H1 (cell line): ENCODE measurements at regions not wholly inside any gene's neighbourhood (a gene's known extent, or its start where the extent isn't known, plus 50 kb on each side); places are given as distances from the start of the nearest gene placed in this dataset.

Experiments
- CTCF ChIA-PET: fragments of 300-600 bp; sonication (Branson Sonifier 250); formaldehyde crosslinking; loops from one replicate; lab custom pipeline; 2021; ENCODE audit not compliant: partially characterized antibody; lab: Charles Lee
- POLR2A ChIA-PET: fragments of 300-600 bp; sonication (Branson Sonifier 250); formaldehyde crosslinking; loops from one replicate; lab custom pipeline; 2021; ENCODE audit warnings: inconsistent platforms; ENCODE audit not compliant: partially characterized antibody; lab: Charles Lee
- DNase-seq, 2 experiments: peaks; one replicate each; pipeline versions ENCODE4 v3.0.0 to v3.0.0-alpha.2; 2010 to 2022; ENCODE audit warnings: low spot score in 2 of 2, low read depth in 1 of 2, mixed read lengths in 1 of 2
- FAIRE-seq: peaks from 2 replicates; lab custom pipeline; 2011; peaks lifted over from hg19 to GRCh38; lab: Jason Lieb, UNC
- H2AFZ ChIP-seq: 2 replicates; pipeline ENCODE4 v1.8.1; 2012; ENCODE audit warnings: low read length, inconsistent platforms
- H2AK5ac ChIP-seq: 2 replicates; pipeline ENCODE4 v1.6.1; 2013; ENCODE audit warnings: low read depth, low read length
- H2BK120ac ChIP-seq: replicated peaks from 2 replicates; pipeline ENCODE3; 2013; ENCODE audit warnings: low read depth, low read length, inconsistent platforms
- H2BK12ac ChIP-seq: 2 replicates; pipeline ENCODE4 v1.6.1; 2013; ENCODE audit warnings: low read depth, low read length
- H2BK15ac ChIP-seq: 2 replicates; pipeline ENCODE4 v1.6.1; 2013; ENCODE audit warnings: low read length
- H2BK20ac ChIP-seq: 2 replicates; pipeline ENCODE4 v1.6.1; 2013; ENCODE audit warnings: low read length
- H2BK5ac ChIP-seq: 2 replicates; pipeline ENCODE4 v1.6.1; 2013; ENCODE audit warnings: low read depth, low read length
- H3K14ac ChIP-seq: 2 replicates; pipeline ENCODE4 v1.6.1; 2013; ENCODE audit warnings: inconsistent platforms; ENCODE audit not compliant: insufficient read length
- H3K18ac ChIP-seq: 2 replicates; pipeline ENCODE4 v1.6.1; 2013; ENCODE audit warnings: low read length; ENCODE audit errors: extremely low read depth
- H3K23ac ChIP-seq: 2 replicates; pipeline ENCODE4 v1.6.1; 2013; ENCODE audit warnings: inconsistent platforms; ENCODE audit not compliant: insufficient read length
- H3K23me2 ChIP-seq: 2 replicates; pipeline ENCODE4 v1.6.1; 2013; ENCODE audit warnings: low read depth, low read length
- H3K27ac ChIP-seq: 2 replicates; pipeline ENCODE4 v1.6.1; 2011; ENCODE audit warnings: low read depth, low read length, inconsistent platforms
- H3K27me3 ChIP-seq, 4 experiments: replicated peaks in 1 of 4; 1 replicate in 1 of 4; 2 replicates in 3 of 4; pipeline versions ENCODE4 v1.6.1 to v1.8.1; 2011 to 2013; ENCODE audit warnings: low read length in 3 of 4, mild to moderate bottlenecking in 3 of 4, inconsistent platforms in 2 of 4, mixed read lengths in 2 of 4, moderate library complexity in 1 of 4; ENCODE audit not compliant: control insufficient read depth in 3 of 4, insufficient read depth in 3 of 4; ENCODE audit errors: extremely low read depth in 1 of 4
- H3K36me3 ChIP-seq, 4 experiments: 2 replicates each; pipeline versions ENCODE4 v1.6.1 to v1.8.1; 2011 to 2013; ENCODE audit warnings: mild to moderate bottlenecking in 4 of 4, low read length in 3 of 4, moderate library complexity in 2 of 4, control low read depth in 1 of 4, inconsistent platforms in 1 of 4; ENCODE audit not compliant: insufficient read depth in 4 of 4, control insufficient read depth in 2 of 4
- H3K4ac ChIP-seq: replicated peaks from 2 replicates; pipeline ENCODE3; 2013; ENCODE audit warnings: low read length, low read depth, mixed read lengths, inconsistent platforms; ENCODE audit not compliant: insufficient read length
- H3K4me1 ChIP-seq, 4 experiments: replicated peaks in 1 of 4; 1 replicate in 1 of 4; 2 replicates in 3 of 4; pipeline versions ENCODE4 v1.6.1 to v1.8.1; 2011 to 2013; ENCODE audit warnings: low read length in 3 of 4, inconsistent platforms in 2 of 4, mixed read lengths in 1 of 4; ENCODE audit not compliant: insufficient read depth in 4 of 4, control insufficient read depth in 3 of 4
- H3K4me2 ChIP-seq, 2 experiments: 2 replicates each; pipeline versions ENCODE4 v1.6.1 to v1.8.1; 2011 to 2013; ENCODE audit warnings: low read depth in 2 of 2, low read length in 2 of 2, control low read depth in 1 of 2, inconsistent platforms in 1 of 2, mild to moderate bottlenecking in 1 of 2; ENCODE audit not compliant: insufficient read depth in 1 of 2
- H3K4me3 ChIP-seq, 4 experiments: fragments of 200-600, 300-600 bp in 1 of 4; sonication (generic), shearing (Covaris generic), sonication (Bioruptor Twin) in 1 of 4; 2 replicates each; pipeline versions ENCODE4 v1.5.1 to v1.8.1; 2011 to 2016; ENCODE audit warnings: low read length in 4 of 4, low read depth in 3 of 4, control low read depth in 2 of 4, inconsistent platforms in 2 of 4, mild to moderate bottlenecking in 2 of 4, mixed read lengths in 1 of 4, moderate library complexity in 1 of 4; ENCODE audit not compliant: insufficient read depth in 2 of 4; ENCODE audit errors: extremely low read depth in 1 of 4
- H3K56ac ChIP-seq: replicated peaks from 2 replicates; pipeline ENCODE3; 2013; ENCODE audit warnings: low read depth, mild to moderate bottlenecking, mixed read lengths, low read length, inconsistent platforms; ENCODE audit not compliant: insufficient read length
- H3K79me1 ChIP-seq: 2 replicates; pipeline ENCODE4 v1.6.1; 2013; ENCODE audit warnings: low read depth, low read length, control low read depth
- H3K79me2 ChIP-seq, 2 experiments: 2 replicates each; pipeline versions ENCODE4 v1.6.1 to v1.8.1; 2012 to 2013; ENCODE audit warnings: low read length in 2 of 2, mild to moderate bottlenecking in 2 of 2, inconsistent platforms in 1 of 2; ENCODE audit not compliant: insufficient read depth in 2 of 2, control insufficient read depth in 1 of 2
- H3K9ac ChIP-seq, 4 experiments: replicated peaks in 1 of 4; 1 replicate in 1 of 4; 2 replicates in 3 of 4; pipeline versions ENCODE4 v1.6.1 to v1.8.1; 2011 to 2013; ENCODE audit warnings: low read depth in 3 of 4, low read length in 3 of 4, control low read depth in 2 of 4, mild to moderate bottlenecking in 2 of 4, moderate library complexity in 2 of 4, inconsistent platforms in 1 of 4; ENCODE audit errors: extremely low read depth in 1 of 4
- H3K9me3 ChIP-seq, 2 experiments: 2 replicates each; pipeline versions ENCODE4 v1.6.1 to v1.8.1; 2012 to 2013; ENCODE audit warnings: mild to moderate bottlenecking in 2 of 2, moderate library complexity in 2 of 2, control low read depth in 1 of 2, inconsistent platforms in 1 of 2, low read depth in 1 of 2, low read length in 1 of 2, mixed read lengths in 1 of 2; ENCODE audit not compliant: insufficient read depth in 2 of 2
- H4K20me1 ChIP-seq, 2 experiments: replicated peaks in 1 of 2; 2 replicates each; pipeline versions ENCODE3 to v1.8.1; 2011 to 2013; ENCODE audit warnings: inconsistent platforms in 2 of 2, low read length in 2 of 2, mild to moderate bottlenecking in 1 of 2; ENCODE audit not compliant: insufficient read depth in 2 of 2, control insufficient read depth in 1 of 2
- H4K5ac ChIP-seq: 2 replicates; pipeline ENCODE4 v1.6.1; 2013; ENCODE audit warnings: low read length, low read depth, mixed read lengths, inconsistent platforms; ENCODE audit not compliant: insufficient read length
- H4K8ac ChIP-seq: 2 replicates; pipeline ENCODE4 v1.8.0; 2013; ENCODE audit warnings: mild to moderate bottlenecking, moderate library complexity, low read length, inconsistent platforms; ENCODE audit not compliant: insufficient read depth; ENCODE audit errors: extremely low read depth
- H4K91ac ChIP-seq: replicated peaks from 2 replicates; pipeline ENCODE3; 2013; ENCODE audit warnings: low read length, mixed read lengths, inconsistent platforms; ENCODE audit not compliant: insufficient read length
- BCL11A ChIP-seq, 2 experiments: IDR thresholded peaks; one replicate each; pipeline ENCODE4 v1.6.1; 2011; ENCODE audit warnings: low read depth in 2 of 2, low read length in 2 of 2, mild to moderate bottlenecking in 2 of 2
- CBX5 ChIP-seq: fragments of 300-800, 300-1000 bp; sonication (generic); IDR thresholded peaks from 2 replicates; pipeline ENCODE4 v1.7.1; 2016; ENCODE audit warnings: antibody characterized with exemption, low read length, low read depth
- CBX8 ChIP-seq: fragments of 300-800, 300-1000 bp; sonication (generic); IDR thresholded peaks from 2 replicates; pipeline ENCODE4 v1.7.1; 2016; ENCODE audit warnings: low read depth, low read length, borderline replicate concordance
- JUND ChIP-seq: IDR thresholded peaks from 2 replicates; pipeline ENCODE4 v1.6.1; 2011; ENCODE audit warnings: mild to moderate bottlenecking, improper control_type of control experiment, low read length
- KDM5A ChIP-seq: fragments of 200-600 bp; IDR thresholded peaks from 2 replicates; pipeline ENCODE4 v1.7.1; 2012; ENCODE audit warnings: mild to moderate bottlenecking, low read length, inconsistent platforms, mixed read lengths
- NRF1 ChIP-seq: IDR thresholded peaks from 2 replicates; pipeline ENCODE4 v1.6.1; 2011; ENCODE audit warnings: mild to moderate bottlenecking, low read depth, low read length, improper control_type of control experiment
- SAP30 ChIP-seq: fragments of 300-600 bp; sonication (generic); IDR thresholded peaks from 2 replicates; pipeline ENCODE4 v1.7.1; 2012; ENCODE audit warnings: low read length, moderate library complexity, mild to moderate bottlenecking, inconsistent platforms; ENCODE audit not compliant: insufficient read depth, insufficient replicate concordance
- SP1 ChIP-seq: IDR thresholded peaks from 2 replicates; pipeline ENCODE4 v1.6.1; 2011; ENCODE audit warnings: low read depth, low read length
- TEAD4 ChIP-seq: IDR thresholded peaks from 2 replicates; pipeline ENCODE4 v1.6.1; 2012; ENCODE audit warnings: low read depth, low read length, inconsistent platforms, mixed read lengths
- ZNF274 ChIP-seq: IDR thresholded peaks from 2 replicates; pipeline ENCODE4 v1.7.0; 2012; ENCODE audit warnings: low read length, borderline replicate concordance; ENCODE audit errors: extremely low read depth
- WGBS, 2 experiments: shearing (Covaris generic) in 1 of 2; methylation state at CpG; one replicate each; pipeline versions ENCODE4 v1.1.6 to v1.1.7; 2013 to 2015; ENCODE audit warnings: low lambda C conversion rate in 2 of 2, mixed read lengths in 2 of 2, inconsistent platforms in 1 of 2, low coverage in 1 of 2, missing lambda C conversion rate in 1 of 2; ENCODE audit not compliant: insufficient replicate concordance in 2 of 2, insufficient coverage in 1 of 2, insufficient read length in 1 of 2; ENCODE audit errors: extremely low coverage in 1 of 2, missing lambda C conversion rate in 1 of 2; 5-methylcytosine and 5-hydroxymethylcytosine counted together

DNA sequence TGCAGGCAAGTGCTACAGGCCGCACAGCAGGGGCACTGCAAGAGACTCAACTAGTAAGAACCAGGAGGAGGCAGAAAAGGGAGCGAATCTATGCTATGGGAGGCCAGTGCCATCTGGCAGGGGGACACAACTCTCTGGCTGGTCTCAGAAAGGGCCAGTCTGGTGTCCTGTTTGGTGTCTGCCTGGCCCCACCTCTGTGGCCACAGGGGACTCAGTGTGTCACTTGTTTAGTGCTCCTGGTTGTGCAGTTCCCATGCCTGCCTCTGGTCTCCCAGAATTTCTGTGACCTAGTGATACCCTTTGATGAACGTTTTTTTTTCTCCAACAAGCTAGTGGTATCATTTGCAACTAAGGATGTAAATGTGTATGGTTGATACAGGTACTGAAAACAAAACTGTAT lies 59.2 kb upstream of the JCAD start:
- 85% methylated on average over 3 of the region's 3 CpGs; no CpG with 5 or more reads in 1 of the 2 experiments for whole genome bisulfite sequencing, 2 experiments
- Histone ChIP-seq H3K79me2 (no peaks in the 10 kb centered on the region), H4K91ac (no peak overlapping the region), H4K8ac (no peak overlapping the region), H3K23me2 (peaks cover 2% of the 10 kb centered on the region; the same call in 1 of the 2 replicates), H2BK12ac (no peak overlapping the region), H3K79me1 (no peaks in the 10 kb centered on the region), H3K36me3 (no peaks in the 10 kb centered on the region), H3K23ac (no peak overlapping the region), H2BK20ac (no peak overlapping the region), H3K4ac (no peak overlapping the region), H2BK120ac (no peak overlapping the region), H2AFZ (no peak overlapping the region), H2BK15ac (no peak overlapping the region), H3K56ac (no peak overlapping the region), H3K27ac (no peak overlapping the region), H3K4me1 (peaks cover 0 to 3% (median 0%) of the 10 kb centered on the region in 4 experiments; a peak in 1 of 7 replicates), H3K9ac (no peak overlapping the region), H3K27me3 (no peaks in the 10 kb centered on the region), H3K14ac (no peak overlapping the region), H4K20me1 (no peaks in the 10 kb centered on the region), H3K18ac (no peak overlapping the region), H4K5ac (no peak overlapping the region), H2AK5ac (no peak overlapping the region), H2BK5ac (no peak overlapping the region), H3K4me3 (no peak overlapping the region), H3K9me3 (no peaks in the 10 kb centered on the region), H3K4me2 (no peak overlapping the region)
- FAIRE-seq: no peak
- no peak for TF ChIP-seq SP1
- no peak for TF ChIP-seq BCL11A (IDR thresholded peaks at IDR 0.05; ENCODE audit: low read depth in 2 of 2, low read length in 2 of 2)
- no peak for TF ChIP-seq JUND
- TF ChIP-seq NRF1: no peak
- TF ChIP-seq SAP30: no peak
- TF ChIP-seq KDM5A: no peak
- no peak for TF ChIP-seq TEAD4
- no peak for TF ChIP-seq CBX5
- no peak for TF ChIP-seq CBX8
- no peak for TF ChIP-seq ZNF274
- ChIA-PET POLR2A (no interaction called here), CTCF (no interaction called here)
- no peak for DNase-seq
